ENCODE measurements at regions not wholly inside any gene's neighbourhood (a gene's known extent, or its start where the extent isn't known, plus 50 kb on each side); places are given as distances from the start of the nearest gene placed in this dataset.

GRCh38 chr5:5887833-5888232 lies 465.4 kb downstream of the ICE1 start:
- DNase-seq (ENCODE audit: low spot score in 2 of 2) = no peak
- intact Hi-C loops (cut with DNase I; ENCODE audit: low total_unique reads) = no loop called here
- H3K4me3 ChIP-seq (ENCODE audit: low read depth, poor library complexity, severe bottlenecking) = no peak overlapping the region
- TF ChIP-seq CTCF (IDR thresholded peaks at IDR 0.05) (no peak), POLR2A (IDR thresholded peaks at IDR 0.05) (no peak)
- 34 to 45% methylated on average over 3 of the region's 3 CpGs for WGBS, 2 donors

- intact Hi-C loops (cut with DNase I; ENCODE audit: low total_unique reads) = no loop called here
- 13 to 17% methylated on average over 18 to 38 of the region's 42 CpGs for WGBS, 2 donors
- TF ChIP-seq POLR2A (IDR thresholded peaks at IDR 0.05) = no peak
- TF ChIP-seq CTCF (IDR thresholded peaks at IDR 0.05) = no peak
- DNase-seq (ENCODE audit: low spot score in 2 of 2) = no peak
- H3K4me3 ChIP-seq (ENCODE audit: low read depth, poor library complexity, severe bottlenecking) = no peak overlapping the region
Measured at GRCh38 chr5:5886812-5887486, 464.5 kb downstream of the ICE1 start.

GRCh38 chr5:5886353-5886752 lies 463.9 kb downstream of the ICE1 start:
- no peak for TF ChIP-seq POLR2A (IDR thresholded peaks at IDR 0.05)
- no peak overlapping the region for H3K4me3 ChIP-seq (ENCODE audit: low read depth, poor library complexity, severe bottlenecking)
- DNase-seq (ENCODE audit: low spot score in 2 of 2) = no peak
- intact Hi-C loops (cut with DNase I; ENCODE audit: low total_unique reads) = no loop called here
- WGBS, 2 donors = 74 to 88% methylated on average over 20 of the region's 20 CpGs

- 85 to 86% methylated on average over 7 to 8 of the region's 8 CpGs for WGBS, 2 donors
- H3K4me3 ChIP-seq (ENCODE audit: low read depth, poor library complexity, severe bottlenecking) = no peak overlapping the region
- TF ChIP-seq POLR2A (IDR thresholded peaks at IDR 0.05) (no peak), CTCF (IDR thresholded peaks at IDR 0.05) (no peak)
- intact Hi-C loops (cut with DNase I; ENCODE audit: low total_unique reads) = no loop called here
- no peak for DNase-seq (ENCODE audit: low spot score in 2 of 2)
Measured at GRCh38 chr5:5885782-5886181, 463.3 kb downstream of the ICE1 start.

- intact Hi-C loops (cut with DNase I; ENCODE audit: low total_unique reads) = no loop called here
- 82 to 95% methylated on average over 5 of the region's 5 CpGs for WGBS, 2 donors
- no peak overlapping the region for H3K4me3 ChIP-seq (ENCODE audit: low read depth, poor library complexity, severe bottlenecking)
- no peak for TF ChIP-seq POLR2A (IDR thresholded peaks at IDR 0.05)
- TF ChIP-seq CTCF (IDR thresholded peaks at IDR 0.05) = no peak
- no peak for DNase-seq (ENCODE audit: low spot score in 2 of 2)
Measured at GRCh38 chr5:5884593-5884992, 462.1 kb downstream of the ICE1 start.

GRCh38 chr5:5883562-5883961 lies 461.1 kb downstream of the ICE1 start:
- no peak for TF ChIP-seq POLR2A (IDR thresholded peaks at IDR 0.05)
- TF ChIP-seq CTCF (IDR thresholded peaks at IDR 0.05) = no peak
- DNase-seq (ENCODE audit: low spot score in 2 of 2) = no peak
- H3K4me3 ChIP-seq (ENCODE audit: low read depth, poor library complexity, severe bottlenecking) = no peak overlapping the region
- 73% methylated on average over 3 to 5 of the region's 5 CpGs for WGBS, 2 donors
- intact Hi-C loops (cut with DNase I; ENCODE audit: low total_unique reads) = no loop called here
